GM12891 (cell line): ENCODE measurements at regions not wholly inside any gene's neighbourhood (a gene's known extent, or its start where the extent isn't known, plus 50 kb on each side); places are given as distances from the start of the nearest gene placed in this dataset.

Experiments
- DNase-seq: peaks from one replicate; pipeline ENCODE4 v3.0.0; 2011; ENCODE audit warnings: low spot score; ENCODE audit not compliant: insufficient read length
- FAIRE-seq: peaks from 2 replicates; lab custom pipeline; 2011; peaks lifted over from hg19 to GRCh38; lab: Jason Lieb, UNC
- PAX5 ChIP-seq: IDR thresholded peaks from 2 replicates; pipeline ENCODE4 v1.6.1; 2011; ENCODE audit warnings: low read length, moderate library complexity, mild to moderate bottlenecking; ENCODE audit not compliant: insufficient read depth, severe bottlenecking
- POLR2A ChIP-seq: IDR thresholded peaks from 2 replicates; pipeline ENCODE4 v1.6.1; 2011; ENCODE audit warnings: low read depth, low read length, control low read depth
- POLR2AphosphoS5 ChIP-seq: IDR thresholded peaks from 2 replicates; pipeline ENCODE4 v1.6.1; 2011; ENCODE audit warnings: low read depth, low read length, control low read depth
- TAF1 ChIP-seq: IDR thresholded peaks from 2 replicates; pipeline ENCODE4 v1.6.1; 2011; ENCODE audit warnings: low read depth, low read length, control low read depth

- DNase-seq, result peak; percentile 71
- peak; percentile 97 for FAIRE-seq
- TF ChIP-seq POLR2AphosphoS5 (peak; percentile 85), POLR2A (peak; percentile 74), PAX5 (no peak), TAF1 (peak; percentile 22; the same call in 1 of the 2 replicates)
These were observed 60.6 kb downstream of the FAM217A start for GRCh38 chr6:4018171-4018923.
